PC-3 (cell line): ENCODE measurements at regions not wholly inside any gene's neighbourhood (a gene's known extent, or its start where the extent isn't known, plus 50 kb on each side); places are given as distances from the start of the nearest gene placed in this dataset.

Source experiments
- CTCF ChIP-seq: fragments of 300-600 bp; sonication (generic); conservative IDR thresholded peaks from 2 replicates; pipeline ENCODE4 v1.5.1; 2017; ENCODE audit warnings: antibody characterized with exemption, low read depth, mild to moderate bottlenecking, low read length
- EZH2phosphoT487 ChIP-seq: fragments of 300-600 bp; sonication (generic); IDR thresholded peaks from 2 replicates; pipeline ENCODE4 v1.6.1; 2018; ENCODE audit warnings: mild to moderate bottlenecking, antibody characterized with exemption, low read length, borderline replicate concordance

GRCh38 chr7:118328505-118329211 lies 104.2 kb downstream of the ANKRD7 start:
- TF ChIP-seq CTCF: no peak
- TF ChIP-seq EZH2phosphoT487: no peak
